HCT116 (cell line): ENCODE measurements at regions not wholly inside any gene's neighbourhood (a gene's known extent, or its start where the extent isn't known, plus 50 kb on each side); places are given as distances from the start of the nearest gene placed in this dataset.

Source experiments
- ATF3 ChIP-seq: IDR thresholded peaks from 2 replicates; pipeline ENCODE4 v1.6.1; 2012
- CBX3 ChIP-seq: IDR thresholded peaks from 2 replicates; pipeline ENCODE4 v1.6.1; 2012; ENCODE audit warnings: low read depth
- CTCF ChIP-seq, 3 experiments: fragments of 200-600 bp in 1 of 3; sonication (generic) in 1 of 3; IDR thresholded peaks in 2 of 3; conservative IDR thresholded peaks in 1 of 3; 2 replicates each; pipeline ENCODE4 v1.5.1; 2012 to 2017; ENCODE audit warnings: low read depth in 2 of 3, low read length in 2 of 3, antibody characterized with exemption in 1 of 3, borderline replicate concordance in 1 of 3, control low read depth in 1 of 3, mild to moderate bottlenecking in 1 of 3, mixed read lengths in 1 of 3, mixed run types in 1 of 3, moderate library complexity in 1 of 3; ENCODE audit not compliant: insufficient read depth in 1 of 3
- ELF1 ChIP-seq: IDR thresholded peaks from 2 replicates; pipeline ENCODE4 v1.6.1; 2012; ENCODE audit warnings: low read depth, borderline replicate concordance
- EZH2 ChIP-seq: fragments of 200-600 bp; sonication (generic); IDR thresholded peaks from 2 replicates; pipeline ENCODE4 v1.6.1; 2017; ENCODE audit warnings: antibody characterized with exemption, mixed run types
- EZH2phosphoT487 ChIP-seq: fragments of 200-600 bp; IDR thresholded peaks from 2 replicates; pipeline ENCODE4 v1.6.1; 2018; ENCODE audit warnings: antibody characterized with exemption, borderline replicate concordance
- MAX ChIP-seq: IDR thresholded peaks from 2 replicates; pipeline ENCODE4 v1.6.1; 2012
- POLR2A ChIP-seq: IDR thresholded peaks from 2 replicates; pipeline ENCODE4 v1.7.0; 2011; ENCODE audit warnings: borderline replicate concordance; ENCODE audit not compliant: insufficient read depth, insufficient read length; ENCODE audit errors: extremely low read depth
- POLR2AphosphoS5 ChIP-seq: IDR thresholded peaks from 2 replicates; pipeline ENCODE4 v1.6.1; 2011; ENCODE audit warnings: mild to moderate bottlenecking, low read depth, low read length, moderate library complexity
- REST ChIP-seq: IDR thresholded peaks from 2 replicates; pipeline ENCODE4 v1.6.1; 2012; ENCODE audit warnings: low read depth
- SIN3A ChIP-seq: IDR thresholded peaks from 2 replicates; pipeline ENCODE4 v1.6.1; 2012; ENCODE audit warnings: low read depth
- SP1 ChIP-seq: IDR thresholded peaks from 2 replicates; pipeline ENCODE4 v1.6.1; 2012; ENCODE audit warnings: low read depth
- ZBTB33 ChIP-seq: IDR thresholded peaks from 2 replicates; pipeline ENCODE4 v1.6.1; 2011; ENCODE audit warnings: mild to moderate bottlenecking, low read length, moderate library complexity; ENCODE audit not compliant: insufficient replicate concordance; ENCODE audit errors: extremely low read depth

- TF ChIP-seq CTCF (IDR thresholded peaks at IDR 0.05 in 2 of 3, conservative IDR thresholded peaks at IDR 0.05 in 1 of 3; ENCODE audit: borderline replicate concordance in 1 of 3, insufficient read depth in 1 of 3, low read depth in 2 of 3, low read length in 2 of 3): no peak
- no peak for TF ChIP-seq ZBTB33
- TF ChIP-seq ATF3: no peak
- no peak for TF ChIP-seq MAX
- TF ChIP-seq ELF1: no peak
- TF ChIP-seq POLR2AphosphoS5: no peak
- TF ChIP-seq SP1: no peak
- no peak for TF ChIP-seq EZH2
- no peak for TF ChIP-seq SIN3A
- no peak for TF ChIP-seq REST
- TF ChIP-seq CBX3: no peak
- TF ChIP-seq POLR2A: no peak
- no peak for TF ChIP-seq EZH2phosphoT487
These were observed 170.9 kb downstream of the NR2F2 start for GRCh38 chr15:96501362-96501761.
